Neural cell (in vitro differentiated cells): ENCODE measurements at regions not wholly inside any gene's neighbourhood (a gene's known extent, or its start where the extent isn't known, plus 50 kb on each side); places are given as distances from the start of the nearest gene placed in this dataset.

Source experiments
- CTCF ChIP-seq: fragments of 450-650 bp; IDR thresholded peaks from 2 replicates; pipeline ENCODE4 v1.5.1; 2014; ENCODE audit warnings: antibody characterized with exemption, mild to moderate bottlenecking, moderate library complexity; ENCODE audit not compliant: poor library complexity, severe bottlenecking
- POLR2AphosphoS5 ChIP-seq: IDR thresholded peaks from 2 replicates; pipeline ENCODE4 v1.6.1; 2012
- RAD21 ChIP-seq: fragments of 450-650 bp; conservative IDR thresholded peaks from 2 replicates; pipeline ENCODE4 v1.6.1; 2014; ENCODE audit warnings: antibody characterized with exemption, mild to moderate bottlenecking, moderate library complexity
- SMC3 ChIP-seq: fragments of 450-650 bp; conservative IDR thresholded peaks from 2 replicates; pipeline ENCODE4 v1.6.1; 2014; ENCODE audit warnings: antibody characterized with exemption, mild to moderate bottlenecking, moderate library complexity; ENCODE audit not compliant: poor library complexity
- TF ChIP-seq, protein P1 (sequence below): IDR thresholded peaks from 2 replicates; pipeline ENCODE4 v1.6.1; 2012; ENCODE audit warnings: borderline replicate concordance

- no peak for TF ChIP-seq CTCF
- TF ChIP-seq, protein P1, sequence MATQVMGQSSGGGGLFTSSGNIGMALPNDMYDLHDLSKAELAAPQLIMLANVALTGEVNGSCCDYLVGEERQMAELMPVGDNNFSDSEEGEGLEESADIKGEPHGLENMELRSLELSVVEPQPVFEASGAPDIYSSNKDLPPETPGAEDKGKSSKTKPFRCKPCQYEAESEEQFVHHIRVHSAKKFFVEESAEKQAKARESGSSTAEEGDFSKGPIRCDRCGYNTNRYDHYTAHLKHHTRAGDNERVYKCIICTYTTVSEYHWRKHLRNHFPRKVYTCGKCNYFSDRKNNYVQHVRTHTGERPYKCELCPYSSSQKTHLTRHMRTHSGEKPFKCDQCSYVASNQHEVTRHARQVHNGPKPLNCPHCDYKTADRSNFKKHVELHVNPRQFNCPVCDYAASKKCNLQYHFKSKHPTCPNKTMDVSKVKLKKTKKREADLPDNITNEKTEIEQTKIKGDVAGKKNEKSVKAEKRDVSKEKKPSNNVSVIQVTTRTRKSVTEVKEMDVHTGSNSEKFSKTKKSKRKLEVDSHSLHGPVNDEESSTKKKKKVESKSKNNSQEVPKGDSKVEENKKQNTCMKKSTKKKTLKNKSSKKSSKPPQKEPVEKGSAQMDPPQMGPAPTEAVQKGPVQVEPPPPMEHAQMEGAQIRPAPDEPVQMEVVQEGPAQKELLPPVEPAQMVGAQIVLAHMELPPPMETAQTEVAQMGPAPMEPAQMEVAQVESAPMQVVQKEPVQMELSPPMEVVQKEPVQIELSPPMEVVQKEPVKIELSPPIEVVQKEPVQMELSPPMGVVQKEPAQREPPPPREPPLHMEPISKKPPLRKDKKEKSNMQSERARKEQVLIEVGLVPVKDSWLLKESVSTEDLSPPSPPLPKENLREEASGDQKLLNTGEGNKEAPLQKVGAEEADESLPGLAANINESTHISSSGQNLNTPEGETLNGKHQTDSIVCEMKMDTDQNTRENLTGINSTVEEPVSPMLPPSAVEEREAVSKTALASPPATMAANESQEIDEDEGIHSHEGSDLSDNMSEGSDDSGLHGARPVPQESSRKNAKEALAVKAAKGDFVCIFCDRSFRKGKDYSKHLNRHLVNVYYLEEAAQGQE, result no peak
- no peak for TF ChIP-seq POLR2AphosphoS5
- no peak for TF ChIP-seq SMC3
- no peak for TF ChIP-seq RAD21
Measured at GRCh38 chr14:47949006-47949405, 273.6 kb upstream of the MDGA2 start.
